ENCODE measurements at regions not wholly inside any gene's neighbourhood (a gene's known extent, or its start where the extent isn't known, plus 50 kb on each side); places are given as distances from the start of the nearest gene placed in this dataset.

DNA sequence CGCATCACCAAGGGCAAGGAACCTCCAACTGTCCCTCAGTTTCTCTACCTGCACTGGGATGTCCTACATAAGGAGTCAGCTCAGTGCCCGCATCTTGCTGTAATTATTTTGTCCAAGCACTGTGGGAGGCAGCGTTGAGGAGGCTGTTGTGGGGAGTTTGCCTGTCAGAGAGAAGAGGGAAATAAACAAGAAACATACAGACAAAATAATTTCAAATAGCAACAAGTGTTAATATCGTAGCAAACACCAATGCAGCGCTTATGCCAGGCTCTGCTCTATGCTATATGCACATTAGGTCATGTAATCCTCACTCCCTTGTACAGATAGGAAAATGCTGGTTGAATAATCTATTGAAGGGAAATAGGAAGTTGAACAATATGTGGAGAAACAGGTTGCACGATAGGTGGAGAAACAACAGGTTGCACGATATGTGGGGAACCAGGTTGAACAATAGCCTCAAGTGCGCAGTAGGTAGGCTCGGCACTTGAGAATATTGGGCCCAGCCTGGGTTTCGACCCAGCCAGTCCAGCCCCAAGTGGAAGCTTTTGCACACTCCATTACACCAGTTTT, 91.2 kb upstream of the SIRPA start:
- peak overlapping the region; percentile 53 for H3K4me3 ChIP-seq (replicated peaks; ENCODE audit: low read depth, low read length)
- no peak for DNase-seq (ENCODE audit: low read depth)
- TF ChIP-seq, protein P1, sequence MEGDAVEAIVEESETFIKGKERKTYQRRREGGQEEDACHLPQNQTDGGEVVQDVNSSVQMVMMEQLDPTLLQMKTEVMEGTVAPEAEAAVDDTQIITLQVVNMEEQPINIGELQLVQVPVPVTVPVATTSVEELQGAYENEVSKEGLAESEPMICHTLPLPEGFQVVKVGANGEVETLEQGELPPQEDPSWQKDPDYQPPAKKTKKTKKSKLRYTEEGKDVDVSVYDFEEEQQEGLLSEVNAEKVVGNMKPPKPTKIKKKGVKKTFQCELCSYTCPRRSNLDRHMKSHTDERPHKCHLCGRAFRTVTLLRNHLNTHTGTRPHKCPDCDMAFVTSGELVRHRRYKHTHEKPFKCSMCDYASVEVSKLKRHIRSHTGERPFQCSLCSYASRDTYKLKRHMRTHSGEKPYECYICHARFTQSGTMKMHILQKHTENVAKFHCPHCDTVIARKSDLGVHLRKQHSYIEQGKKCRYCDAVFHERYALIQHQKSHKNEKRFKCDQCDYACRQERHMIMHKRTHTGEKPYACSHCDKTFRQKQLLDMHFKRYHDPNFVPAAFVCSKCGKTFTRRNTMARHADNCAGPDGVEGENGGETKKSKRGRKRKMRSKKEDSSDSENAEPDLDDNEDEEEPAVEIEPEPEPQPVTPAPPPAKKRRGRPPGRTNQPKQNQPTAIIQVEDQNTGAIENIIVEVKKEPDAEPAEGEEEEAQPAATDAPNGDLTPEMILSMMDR (IDR thresholded peaks at IDR 0.05; ENCODE audit: low read length, missing control alignments): no peak

DNA sequence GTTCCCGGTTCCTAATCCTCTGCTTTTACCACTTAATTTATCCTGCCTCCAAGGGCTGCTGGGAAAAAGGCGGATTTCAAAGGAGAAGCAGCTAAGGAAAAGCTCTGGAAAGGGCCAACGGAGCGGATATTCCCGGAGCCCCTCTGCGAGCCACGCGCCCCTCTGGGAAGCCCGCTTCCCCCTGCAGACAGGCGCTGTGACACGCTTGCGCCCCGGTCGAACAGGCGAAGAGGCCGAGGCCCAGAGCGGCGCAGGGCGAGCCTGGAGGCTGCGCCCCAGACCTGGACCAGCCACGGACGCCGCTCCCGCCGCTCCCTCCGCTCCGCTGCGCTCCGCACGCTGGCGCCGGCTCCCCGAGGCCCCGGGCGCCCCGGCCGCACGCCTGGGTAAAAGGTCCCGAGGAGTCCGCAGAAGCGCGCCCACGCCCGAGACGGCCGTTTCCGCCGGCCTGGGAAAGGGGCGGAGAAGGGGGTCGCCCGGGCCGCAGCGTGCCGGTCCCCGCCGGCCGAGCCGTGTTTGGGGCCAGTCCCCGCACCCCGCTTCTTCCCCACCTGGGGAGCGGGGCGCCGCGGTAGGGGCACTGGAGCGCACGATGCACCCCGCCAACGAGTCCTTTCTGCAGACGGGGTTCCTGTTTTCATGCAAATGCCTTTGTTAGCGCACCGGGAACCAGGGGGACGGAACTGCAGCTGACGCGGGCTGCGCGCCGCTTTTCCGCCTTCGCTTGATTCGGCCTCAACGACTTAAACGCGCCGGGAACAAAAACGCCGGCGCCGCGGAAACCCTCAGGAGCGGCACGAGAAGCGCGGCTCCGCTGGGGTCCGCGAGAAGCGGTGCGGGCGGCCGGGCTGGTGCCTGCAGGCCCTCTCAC, 91.9 kb upstream of the SIRPA start:
- TF ChIP-seq, protein P1 (IDR thresholded peaks at IDR 0.05; ENCODE audit: low read length, missing control alignments): no peak
- H3K4me3 ChIP-seq (replicated peaks; ENCODE audit: low read depth, low read length): peak overlapping the region; percentile 53
- DNase-seq (ENCODE audit: low read depth): peak; percentile 67

DNA sequence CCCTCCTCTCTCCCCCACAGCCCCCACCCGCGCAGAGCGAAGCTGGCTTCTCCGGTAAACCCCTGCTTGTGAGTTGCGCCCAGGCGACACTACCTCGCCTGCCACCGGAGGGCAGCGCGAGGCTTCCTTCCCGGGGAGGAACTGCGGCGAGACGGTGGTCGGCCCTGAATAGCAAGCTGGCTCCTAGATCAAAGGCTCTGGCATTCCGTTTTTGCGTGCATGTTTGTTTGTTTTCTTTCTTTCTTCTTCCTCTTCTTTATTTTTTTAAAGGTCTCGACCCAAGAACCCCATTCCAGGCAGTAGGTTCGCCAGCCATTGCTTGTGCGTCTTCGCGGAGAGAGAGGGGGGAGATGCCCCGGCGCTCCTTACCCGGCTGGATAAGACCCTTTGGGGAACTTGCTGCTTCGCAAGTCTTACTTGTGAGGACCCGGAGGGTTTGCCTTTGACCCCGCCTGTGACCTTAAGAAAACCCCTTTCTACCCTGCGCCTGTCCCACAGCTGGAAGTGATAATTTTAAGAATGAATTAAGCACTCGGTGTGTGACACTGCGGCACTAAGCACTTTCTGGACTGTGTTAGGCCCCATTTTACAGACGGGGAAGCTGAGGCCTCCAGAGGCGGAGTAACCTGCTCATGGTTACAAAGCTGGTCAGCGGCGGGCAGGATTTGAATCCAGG, 92.7 kb upstream of the SIRPA start:
- DNase-seq (ENCODE audit: low read depth): peak; percentile 71
- TF ChIP-seq, protein P1 (IDR thresholded peaks at IDR 0.05; ENCODE audit: low read length, missing control alignments): peak; percentile 63
- H3K4me3 ChIP-seq (replicated peaks; ENCODE audit: low read depth, low read length): peak overlapping the region; percentile 53

DNA sequence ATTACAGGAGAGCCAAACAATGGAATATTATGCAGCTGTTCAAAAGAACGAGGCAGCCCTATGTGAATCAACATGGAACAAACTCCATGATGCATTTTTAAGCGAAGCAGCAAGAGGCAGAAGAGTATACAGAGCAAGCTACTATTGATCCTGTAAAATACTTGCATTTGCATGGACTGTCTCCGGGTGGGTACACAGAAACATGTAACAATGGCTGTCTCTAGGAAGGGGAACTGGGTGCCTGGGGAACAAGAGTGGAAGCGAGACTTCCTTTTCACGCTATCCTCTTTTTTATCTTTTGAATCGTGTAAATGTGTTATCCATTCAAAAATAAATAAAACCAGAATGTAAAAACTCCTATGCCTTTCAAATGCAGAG, 93.3 kb upstream of the SIRPA start:
- TF ChIP-seq, protein P1 (IDR thresholded peaks at IDR 0.05; ENCODE audit: low read length, missing control alignments): no peak
- no peak for DNase-seq (ENCODE audit: low read depth)
- H3K4me3 ChIP-seq (replicated peaks; ENCODE audit: low read depth, low read length): peak overlapping the region; percentile 53

DNA sequence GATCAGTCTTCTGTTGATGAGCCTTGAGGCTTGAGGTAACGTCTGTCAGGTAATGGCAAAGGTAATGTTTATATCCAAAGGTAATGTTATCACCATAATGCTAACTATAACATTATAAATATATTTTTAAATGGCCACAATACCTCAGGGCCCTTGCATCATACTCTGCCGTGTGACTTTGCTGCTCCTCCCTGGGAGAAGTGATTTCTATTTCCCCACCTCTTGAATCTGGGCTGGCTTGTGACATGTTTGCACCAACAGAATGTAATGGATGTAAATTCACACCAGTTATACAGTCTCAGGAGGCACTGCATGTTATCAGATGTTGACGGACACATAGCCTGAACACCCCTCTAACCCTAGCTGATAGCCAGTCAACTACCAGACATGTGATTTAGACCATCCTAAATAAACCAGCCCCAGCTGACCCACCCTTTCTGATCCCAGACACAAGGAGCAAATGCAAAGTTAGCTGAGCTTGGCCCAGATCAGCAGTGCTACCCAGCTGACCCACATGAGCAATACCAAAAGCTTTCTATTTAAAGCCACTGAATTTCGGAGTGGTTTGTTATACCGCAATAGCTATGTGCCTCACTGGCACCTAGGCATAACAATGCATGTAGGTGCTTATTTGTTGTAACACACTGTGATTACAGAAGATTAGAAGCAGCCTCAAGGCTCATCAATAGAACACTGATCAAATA, 93.8 kb upstream of the SIRPA start:
- no peak for DNase-seq (ENCODE audit: low read depth)
- TF ChIP-seq, protein P1 (IDR thresholded peaks at IDR 0.05; ENCODE audit: low read length, missing control alignments): no peak
- H3K4me3 ChIP-seq (replicated peaks; ENCODE audit: low read depth, low read length): no peak overlapping the region

DNA sequence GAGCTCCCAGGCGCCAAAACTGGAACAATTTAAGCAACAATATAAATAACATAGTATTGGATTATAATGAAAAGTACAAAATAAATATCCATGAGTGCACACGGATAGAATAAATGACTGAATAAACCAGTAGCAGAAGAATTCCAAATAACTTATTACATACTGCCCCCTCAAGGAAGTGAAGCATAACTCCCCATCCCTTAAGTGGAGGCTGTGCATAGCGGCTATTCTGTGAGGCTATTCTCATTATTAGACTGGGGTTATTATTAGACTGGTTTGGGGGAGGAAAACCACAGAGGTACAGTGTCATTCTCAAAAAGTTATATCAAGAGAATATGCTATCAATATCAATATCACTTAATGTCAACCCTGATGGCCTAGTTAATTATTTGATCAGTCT, 94.4 kb upstream of the SIRPA start:
- peak; percentile 61 for DNase-seq (ENCODE audit: low read depth)
- no peak overlapping the region for H3K4me3 ChIP-seq (replicated peaks; ENCODE audit: low read depth, low read length)
- TF ChIP-seq, protein P1 (IDR thresholded peaks at IDR 0.05; ENCODE audit: low read length, missing control alignments): peak; percentile 63
